K562 (cell line): ENCODE measurements at regions not wholly inside any gene's neighbourhood (a gene's known extent, or its start where the extent isn't known, plus 50 kb on each side); places are given as distances from the start of the nearest gene placed in this dataset.

Source experiments
- ATF3 ChIP-seq, 2 experiments: fragments of 450-650 bp in 1 of 2; sonication (generic) in 1 of 2; formaldehyde crosslinking in 1 of 2; IDR thresholded peaks in 1 of 2; conservative IDR thresholded peaks in 1 of 2; 2 replicates each; pipeline versions ENCODE4 v1.6.1 to v1.8.1; 2016 to 2023; ENCODE audit warnings: mild to moderate bottlenecking in 2 of 2, moderate library complexity in 2 of 2, inconsistent platforms in 1 of 2, missing genetic modification reagents in 1 of 2
- ATF6 ChIP-seq: sonication (generic); formaldehyde crosslinking; IDR thresholded peaks from 2 replicates; pipeline ENCODE4 v1.4.0; 2020; ENCODE audit warnings: mild to moderate bottlenecking, missing genetic modification reagents
- BRF1 ChIP-seq: IDR thresholded peaks from 3 replicates; pipeline ENCODE4 v1.6.1; 2011; ENCODE audit warnings: borderline replicate concordance, mild to moderate bottlenecking; ENCODE audit not compliant: insufficient read length; ENCODE audit errors: extremely low read depth
- CREM ChIP-seq: IDR thresholded peaks from 2 replicates; pipeline ENCODE4 v1.6.1; 2014; ENCODE audit warnings: antibody characterized with exemption, low read depth
- ERF ChIP-seq: fragments of 450-650 bp; formaldehyde crosslinking; IDR thresholded peaks from 2 replicates; pipeline ENCODE4 v1.4.0; 2020; ENCODE audit warnings: mild to moderate bottlenecking, mixed read lengths
- RAD21 ChIP-seq, 2 experiments: fragments of 250-450 bp in 1 of 2; fragments of 450-650 bp in 1 of 2; sonication (Bioruptor Pico) in 1 of 2; formaldehyde crosslinking in 1 of 2; IDR thresholded peaks in 1 of 2; conservative IDR thresholded peaks in 1 of 2; 2 replicates each; pipeline versions ENCODE4 v1.4.0 to v1.8.0; 2020 to 2022; ENCODE audit warnings: mild to moderate bottlenecking in 2 of 2, moderate library complexity in 1 of 2
- SIN3B ChIP-seq: fragments of 450-650 bp; IDR thresholded peaks from 2 replicates; pipeline ENCODE4 v1.6.1; 2017; ENCODE audit warnings: low read depth, mild to moderate bottlenecking, moderate library complexity
- SP2 ChIP-seq: IDR thresholded peaks from 2 replicates; pipeline ENCODE4 v1.6.1; 2011; ENCODE audit warnings: mild to moderate bottlenecking, low read depth, low read length, moderate library complexity; ENCODE audit not compliant: poor library complexity, severe bottlenecking; ENCODE audit errors: extremely low read depth
- TAF7 ChIP-seq: fragments of 450-650 bp; IDR thresholded peaks from 2 replicates; pipeline ENCODE4 v1.6.1; 2016; ENCODE audit warnings: missing genetic modification characterization, missing compliant biosample characterization
- TCF3 ChIP-seq: sonication (generic); formaldehyde crosslinking; IDR thresholded peaks from 2 replicates; pipeline ENCODE4 v1.4.0; 2020; ENCODE audit warnings: mild to moderate bottlenecking, missing genetic modification reagents
- THAP7 ChIP-seq: fragments of 250-450 bp; sonication (Bioruptor Pico); IDR thresholded peaks from 2 replicates; pipeline ENCODE4 v1.5.0; 2021
- TRIM24 ChIP-seq, 2 experiments: fragments of 450-650 bp; IDR thresholded peaks; 2 replicates each; pipeline ENCODE4 v1.6.1; 2016
- TRIM25 ChIP-seq: fragments of 450-650 bp; IDR thresholded peaks from 2 replicates; pipeline ENCODE4 v1.7.0; 2016; ENCODE audit warnings: borderline replicate concordance
- ZBTB7A ChIP-seq: IDR thresholded peaks from 2 replicates; pipeline ENCODE4 v1.6.1; 2011; ENCODE audit warnings: low read depth, mild to moderate bottlenecking, low read length, moderate library complexity, borderline replicate concordance; ENCODE audit not compliant: control insufficient read depth
- ZMIZ1 ChIP-seq, 2 experiments: fragments of 150-350 bp in 1 of 2; IDR thresholded peaks; 2 replicates each; pipeline ENCODE4 v1.6.1; 2012 to 2016; ENCODE audit warnings: low read depth in 2 of 2, low read length in 2 of 2, mild to moderate bottlenecking in 1 of 2, moderate library complexity in 1 of 2
- ZNF778 ChIP-seq: fragments of 450-650 bp; formaldehyde crosslinking; IDR thresholded peaks from 2 replicates; pipeline ENCODE4 v1.4.0; 2020; ENCODE audit warnings: mild to moderate bottlenecking, moderate library complexity
- ZSCAN32 ChIP-seq: fragments of 450-650 bp; formaldehyde crosslinking; IDR thresholded peaks from 2 replicates; pipeline ENCODE4 v1.4.0; 2020; ENCODE audit warnings: mild to moderate bottlenecking, moderate library complexity

GRCh38 chr1:95169548-95169947 is 52.4 kb downstream of the TLCD4 start (continued):
- TF ChIP-seq ATF6 (no peak), ZSCAN32 (CRISPR knock-in tag) (no peak), THAP7 (CRISPR knock-in tag) (no peak), SIN3B (no peak), SP2 (no peak), BRF1 (no peak), ATF3 (IDR thresholded peaks at IDR 0.05) (peak; percentile 61), ATF3 (CRISPR knock-in tag; conservative IDR thresholded peaks at IDR 0.05) (no peak), TRIM24 (IDR thresholded peaks at IDR 0.05) (peak; percentile 69 to 74), RAD21 (CRISPR knock-in tag; conservative IDR thresholded peaks at IDR 0.05 in 1 of 2, IDR thresholded peaks at IDR 0.05 in 1 of 2) (no peak), CREM (no peak), ZBTB7A (no peak), ZNF778 (CRISPR knock-in tag) (no peak), TRIM25 (no peak), ERF (CRISPR knock-in tag) (no peak), TCF3 (peak; percentile 81), TAF7 (no peak), ZMIZ1 (IDR thresholded peaks at IDR 0.05; ENCODE audit: low read depth in 2 of 2, low read length in 2 of 2) (peak in 1 of 2 experiments; percentile 71; a peak in 2 of 4 replicates)
